SK-N-SH (cell line): ENCODE measurements at regions not wholly inside any gene's neighbourhood (a gene's known extent, or its start where the extent isn't known, plus 50 kb on each side); places are given as distances from the start of the nearest gene placed in this dataset.

Source experiments
- CTCF ChIA-PET: fragments of 300-600, 350-600 bp; formaldehyde crosslinking; extraction: SDS; loops from one replicate; lab custom pipeline; 2021; lab: Yijun Ruan, JAX
- POLR2A ChIA-PET: fragments of 350-600 bp; sonication (Branson Sonifier 250); formaldehyde crosslinking; extraction: SDS; loops from one replicate; lab custom pipeline; 2020; ENCODE audit warnings: antibody characterized with exemption, inconsistent platforms; lab: Yijun Ruan, JAX
- DNase-seq: peaks from one replicate; pipeline ENCODE4 v3.0.0; 2012
- H2AFZ ChIP-seq: fragments of 200-600 bp; sonication (generic); 2 replicates; pipeline ENCODE4 v1.8.1; 2016; ENCODE audit warnings: antibody characterized with exemption, mild to moderate bottlenecking, low read depth
- H3F3A ChIP-seq: fragments of 200-600 bp; sonication (generic); replicated peaks from 2 replicates; pipeline ENCODE3; 2016; ENCODE audit warnings: antibody characterized with exemption, mild to moderate bottlenecking; ENCODE audit not compliant: insufficient read depth
- H3K27ac ChIP-seq, 2 experiments: fragments of 200-500 bp in 1 of 2; fragments of 200-600 bp in 1 of 2; sonication (Bioruptor generic) in 1 of 2; sonication (generic), shearing (Covaris generic) in 1 of 2; 2 replicates each; pipeline versions ENCODE4 v1.5.1 to v1.6.1; 2014 to 2016; ENCODE audit warnings: low read depth in 2 of 2, inconsistent platforms in 1 of 2, low read length in 1 of 2, mild to moderate bottlenecking in 1 of 2, mixed read lengths in 1 of 2
- H3K27me3 ChIP-seq: fragments of 200-600 bp; sonication (generic), shearing (Covaris generic); 2 replicates; pipeline ENCODE4 v1.6.1; 2016; ENCODE audit warnings: mixed run types; ENCODE audit not compliant: insufficient read depth
- H3K36me3 ChIP-seq, 2 experiments: fragments of 200-500 bp in 1 of 2; fragments of 200-600 bp in 1 of 2; sonication (Bioruptor generic) in 1 of 2; sonication (generic) in 1 of 2; replicated peaks in 1 of 2; 2 replicates each; pipeline versions ENCODE3 to v1.5.1; 2014 to 2016; ENCODE audit warnings: low read length in 1 of 2, mild to moderate bottlenecking in 1 of 2; ENCODE audit not compliant: insufficient read depth in 2 of 2, control insufficient read depth in 1 of 2
- H3K4me1 ChIP-seq, 2 experiments: fragments of 200-500 bp in 1 of 2; fragments of 200-600 bp in 1 of 2; sonication (Bioruptor generic) in 1 of 2; sonication (generic), shearing (Covaris generic) in 1 of 2; 2 replicates each; pipeline versions ENCODE4 v1.5.1 to v1.6.1; 2014 to 2016; ENCODE audit warnings: low read depth in 1 of 2, low read length in 1 of 2, mixed run types in 1 of 2; ENCODE audit not compliant: insufficient read depth in 2 of 2, control insufficient read depth in 1 of 2
- H3K4me2 ChIP-seq: fragments of 200-600 bp; sonication (generic), shearing (Covaris generic); 2 replicates; pipeline ENCODE4 v1.6.1; 2017; ENCODE audit warnings: mixed run types
- H3K4me3 ChIP-seq, 2 experiments: fragments of 200-500 bp in 1 of 2; fragments of 200-600 bp in 1 of 2; sonication (Bioruptor generic) in 1 of 2; sonication (generic), shearing (Covaris generic) in 1 of 2; 2 replicates each; pipeline versions ENCODE4 v1.5.1 to v1.8.1; 2014 to 2016; ENCODE audit warnings: low read depth in 2 of 2, inconsistent platforms in 1 of 2, low read length in 1 of 2, mild to moderate bottlenecking in 1 of 2, mixed read lengths in 1 of 2, moderate library complexity in 1 of 2
- H3K79me2 ChIP-seq: fragments of 200-600 bp; sonication (generic); 2 replicates; pipeline ENCODE4 v1.8.1; 2017; ENCODE audit warnings: mild to moderate bottlenecking; ENCODE audit not compliant: insufficient read depth
- H3K9ac ChIP-seq: fragments of 200-600 bp; sonication (generic); 2 replicates; pipeline ENCODE4 v1.6.1; 2017; ENCODE audit warnings: mixed run types
- H3K9me2 ChIP-seq: fragments of 200-600 bp; sonication (generic); 2 replicates; pipeline ENCODE4 v1.6.1; 2017; ENCODE audit warnings: mixed run types
- H3K9me3 ChIP-seq: fragments of 200-600 bp; sonication (generic); 2 replicates; pipeline ENCODE4 v1.6.1; 2017; ENCODE audit warnings: mixed run types, mild to moderate bottlenecking, moderate library complexity
- H4K20me1 ChIP-seq: fragments of 200-600 bp; sonication (generic); 2 replicates; pipeline ENCODE4 v1.6.1; 2017; ENCODE audit warnings: mild to moderate bottlenecking, mixed run types; ENCODE audit not compliant: insufficient read depth
- EP300 ChIP-seq, 2 experiments: IDR thresholded peaks; 2 replicates each; pipeline versions ENCODE4 v1.4.0 to v1.6.1; 2012; ENCODE audit warnings: borderline replicate concordance in 1 of 2, low read depth in 1 of 2, low read length in 1 of 2
- EZH2phosphoT487 ChIP-seq: fragments of 200-600 bp; sonication (generic); IDR thresholded peaks from 2 replicates; pipeline ENCODE4 v1.6.1; 2017; ENCODE audit warnings: low read depth, mixed run types, mild to moderate bottlenecking, antibody characterized with exemption, moderate library complexity, borderline replicate concordance
- FOSL2 ChIP-seq: IDR thresholded peaks from 2 replicates; pipeline ENCODE4 v1.4.0; 2012; ENCODE audit warnings: low read depth, mild to moderate bottlenecking, moderate library complexity, borderline replicate concordance
- FOXJ3 ChIP-seq: sonication (generic); formaldehyde crosslinking; IDR thresholded peaks from 2 replicates; pipeline ENCODE4 v1.5.1; 2020; ENCODE audit warnings: mild to moderate bottlenecking, missing genetic modification reagents
- FOXM1 ChIP-seq: IDR thresholded peaks from 2 replicates; pipeline ENCODE4 v1.4.0; 2012; ENCODE audit warnings: low read depth, mild to moderate bottlenecking
- GABPA ChIP-seq: IDR thresholded peaks from 2 replicates; pipeline ENCODE4 v1.4.0; 2012; ENCODE audit warnings: low read depth, mild to moderate bottlenecking
- JUND ChIP-seq: IDR thresholded peaks from 2 replicates; pipeline ENCODE4 v1.4.0; 2012
- MEF2A ChIP-seq: IDR thresholded peaks from 2 replicates; pipeline ENCODE4 v1.4.0; 2012; ENCODE audit warnings: low read depth, borderline replicate concordance
- NRF1 ChIP-seq: IDR thresholded peaks from 2 replicates; pipeline ENCODE4 v1.6.1; 2012; ENCODE audit warnings: low read depth, mild to moderate bottlenecking, low read length
- POLR2AphosphoS5 ChIP-seq: IDR thresholded peaks from 2 replicates; pipeline ENCODE4 v1.6.1; 2012; ENCODE audit warnings: low read depth, low read length
- RCOR1 ChIP-seq: fragments of 150-350 bp; IDR thresholded peaks from 2 replicates; pipeline ENCODE4 v1.6.1; 2017; ENCODE audit warnings: antibody characterized with exemption, low read length
- SMC3 ChIP-seq: IDR thresholded peaks from 2 replicates; pipeline ENCODE4 v1.6.1; 2012; ENCODE audit warnings: low read depth, low read length, improper control_type of control experiment
- TAF1 ChIP-seq: IDR thresholded peaks from 2 replicates; pipeline ENCODE4 v1.6.1; 2012; ENCODE audit warnings: low read depth, mild to moderate bottlenecking, low read length, moderate library complexity, borderline replicate concordance
- TEAD4 ChIP-seq: IDR thresholded peaks from 2 replicates; pipeline ENCODE4 v1.4.0; 2012; ENCODE audit warnings: mild to moderate bottlenecking, borderline replicate concordance; ENCODE audit not compliant: insufficient read depth
- YY1 ChIP-seq: IDR thresholded peaks from 2 replicates; pipeline ENCODE4 v1.4.0; 2012; ENCODE audit warnings: low read depth, mild to moderate bottlenecking
- WGBS: methylation state at CpG from one replicate; pipeline ENCODE4 v1.1.6; 2017; ENCODE audit warnings: low lambda C conversion rate; 5-methylcytosine and 5-hydroxymethylcytosine counted together
- TF ChIP-seq, protein P1 (sequence below): fragments of 150-350 bp; IDR thresholded peaks from 2 replicates; pipeline ENCODE4 v1.6.1; 2017; ENCODE audit warnings: antibody characterized with exemption, low read length, low read depth, borderline replicate concordance
- TF ChIP-seq, protein P2 (sequence below): IDR thresholded peaks from 2 replicates; pipeline ENCODE4 v1.4.0; 2012; ENCODE audit warnings: low read depth, borderline replicate concordance
- TF ChIP-seq, protein P3 (sequence below): fragments of 200-600 bp; sonication (generic); IDR thresholded peaks from 2 replicates; pipeline ENCODE4 v1.6.1; 2017; ENCODE audit warnings: antibody characterized with exemption, mild to moderate bottlenecking, moderate library complexity
- TF ChIP-seq, protein P4 (sequence below): IDR thresholded peaks from 2 replicates; pipeline ENCODE4 v1.4.0; 2012; ENCODE audit warnings: low read depth
- TF ChIP-seq, protein P5 (sequence below): IDR thresholded peaks from 2 replicates; pipeline ENCODE4 v1.4.0; 2012; ENCODE audit warnings: low read depth, borderline replicate concordance

DNA sequence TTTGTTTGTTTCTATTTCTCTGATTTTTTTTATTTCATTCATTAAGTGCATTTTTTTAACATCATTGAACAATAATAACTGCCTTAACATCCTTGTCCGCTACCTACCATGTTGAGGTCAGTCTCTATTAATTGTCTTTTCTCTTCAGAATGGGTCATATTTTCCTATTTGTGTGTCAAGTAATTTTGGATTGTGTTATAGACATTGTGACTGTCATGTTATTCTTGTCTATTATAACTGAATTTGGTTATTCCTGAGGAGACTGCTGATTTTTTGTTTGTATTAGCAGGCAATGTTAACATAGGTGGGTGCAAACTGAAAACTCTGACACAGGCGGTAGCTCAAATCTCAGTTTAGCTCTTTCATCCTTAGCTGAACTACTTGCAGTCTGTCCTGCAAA lies 169.9 kb downstream of the DICER1 start:
- no peak for DNase-seq
- WGBS = 60% methylated on average over 2 of the region's 2 CpGs
- CTCF ChIA-PET = no interaction called here

DNA sequence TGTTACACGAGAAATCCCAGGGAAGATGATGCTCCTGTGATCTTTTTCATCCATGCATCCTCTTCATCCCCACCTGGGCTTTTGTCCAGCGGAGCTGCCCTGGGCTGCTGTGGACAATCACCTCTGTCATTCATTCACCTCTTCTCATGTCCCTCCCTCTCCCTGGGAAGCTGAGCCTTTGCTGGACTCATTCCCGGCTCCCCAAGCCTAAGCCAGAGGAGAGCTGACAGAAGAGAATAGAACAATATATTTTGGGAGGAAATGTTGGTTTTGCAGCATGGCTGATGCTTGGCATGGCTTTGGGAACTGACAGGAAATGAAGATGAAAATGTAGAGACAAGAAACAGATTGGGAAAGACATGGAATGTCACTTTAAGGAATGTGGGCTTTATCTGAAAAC lies 177.4 kb downstream of the DICER1 start:
- Histone ChIP-seq H2AFZ (no peak overlapping the region), H3K79me2 (no peaks in the 10 kb centered on the region), H3K27ac (no peak overlapping the region), H3K36me3 (no peaks in the 10 kb centered on the region), H3K4me2 (no peak overlapping the region), H3K9me3 (no peaks in the 10 kb centered on the region), H3F3A (no peaks in the 10 kb centered on the region), H3K9ac (no peak overlapping the region), H3K27me3 (no peaks in the 10 kb centered on the region), H3K4me3 (no peak overlapping the region), H3K9me2 (no peaks in the 10 kb centered on the region), H3K4me1 (no peaks in the 10 kb centered on the region), H4K20me1 (no peaks in the 10 kb centered on the region)
- ChIA-PET CTCF (interaction anchor here (1.4 kb wide), 1 partner anchor 452 kb away, joined by 3 read pairs; no protein-coding TSS in a partner anchor), POLR2A (no interaction called here)
- TF ChIP-seq, protein P1, sequence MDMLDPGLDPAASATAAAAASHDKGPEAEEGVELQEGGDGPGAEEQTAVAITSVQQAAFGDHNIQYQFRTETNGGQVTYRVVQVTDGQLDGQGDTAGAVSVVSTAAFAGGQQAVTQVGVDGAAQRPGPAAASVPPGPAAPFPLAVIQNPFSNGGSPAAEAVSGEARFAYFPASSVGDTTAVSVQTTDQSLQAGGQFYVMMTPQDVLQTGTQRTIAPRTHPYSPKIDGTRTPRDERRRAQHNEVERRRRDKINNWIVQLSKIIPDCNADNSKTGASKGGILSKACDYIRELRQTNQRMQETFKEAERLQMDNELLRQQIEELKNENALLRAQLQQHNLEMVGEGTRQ = no peak
- no peak for TF ChIP-seq FOXM1
- TF ChIP-seq GABPA = no peak
- no peak for TF ChIP-seq FOXJ3 (CRISPR knock-in tag)
- TF ChIP-seq TEAD4 = no peak
- TF ChIP-seq FOSL2 = no peak
- TF ChIP-seq EP300 (IDR thresholded peaks at IDR 0.05; ENCODE audit: borderline replicate concordance in 1 of 2, low read depth in 1 of 2, low read length in 1 of 2) = no peak
- TF ChIP-seq, protein P2, sequence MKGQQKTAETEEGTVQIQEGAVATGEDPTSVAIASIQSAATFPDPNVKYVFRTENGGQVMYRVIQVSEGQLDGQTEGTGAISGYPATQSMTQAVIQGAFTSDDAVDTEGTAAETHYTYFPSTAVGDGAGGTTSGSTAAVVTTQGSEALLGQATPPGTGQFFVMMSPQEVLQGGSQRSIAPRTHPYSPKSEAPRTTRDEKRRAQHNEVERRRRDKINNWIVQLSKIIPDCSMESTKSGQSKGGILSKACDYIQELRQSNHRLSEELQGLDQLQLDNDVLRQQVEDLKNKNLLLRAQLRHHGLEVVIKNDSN = no peak
- TF ChIP-seq SMC3 = no peak
- TF ChIP-seq, protein P3, sequence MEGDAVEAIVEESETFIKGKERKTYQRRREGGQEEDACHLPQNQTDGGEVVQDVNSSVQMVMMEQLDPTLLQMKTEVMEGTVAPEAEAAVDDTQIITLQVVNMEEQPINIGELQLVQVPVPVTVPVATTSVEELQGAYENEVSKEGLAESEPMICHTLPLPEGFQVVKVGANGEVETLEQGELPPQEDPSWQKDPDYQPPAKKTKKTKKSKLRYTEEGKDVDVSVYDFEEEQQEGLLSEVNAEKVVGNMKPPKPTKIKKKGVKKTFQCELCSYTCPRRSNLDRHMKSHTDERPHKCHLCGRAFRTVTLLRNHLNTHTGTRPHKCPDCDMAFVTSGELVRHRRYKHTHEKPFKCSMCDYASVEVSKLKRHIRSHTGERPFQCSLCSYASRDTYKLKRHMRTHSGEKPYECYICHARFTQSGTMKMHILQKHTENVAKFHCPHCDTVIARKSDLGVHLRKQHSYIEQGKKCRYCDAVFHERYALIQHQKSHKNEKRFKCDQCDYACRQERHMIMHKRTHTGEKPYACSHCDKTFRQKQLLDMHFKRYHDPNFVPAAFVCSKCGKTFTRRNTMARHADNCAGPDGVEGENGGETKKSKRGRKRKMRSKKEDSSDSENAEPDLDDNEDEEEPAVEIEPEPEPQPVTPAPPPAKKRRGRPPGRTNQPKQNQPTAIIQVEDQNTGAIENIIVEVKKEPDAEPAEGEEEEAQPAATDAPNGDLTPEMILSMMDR = no peak
- TF ChIP-seq JUND = no peak
- TF ChIP-seq TAF1 = no peak
- no peak for TF ChIP-seq YY1
- TF ChIP-seq, protein P4, sequence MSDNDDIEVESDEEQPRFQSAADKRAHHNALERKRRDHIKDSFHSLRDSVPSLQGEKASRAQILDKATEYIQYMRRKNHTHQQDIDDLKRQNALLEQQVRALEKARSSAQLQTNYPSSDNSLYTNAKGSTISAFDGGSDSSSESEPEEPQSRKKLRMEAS = no peak
- TF ChIP-seq MEF2A = no peak
- no peak for TF ChIP-seq EZH2phosphoT487
- TF ChIP-seq NRF1 = no peak
- no peak for TF ChIP-seq RCOR1
- no peak for TF ChIP-seq POLR2AphosphoS5
- TF ChIP-seq, protein P5, sequence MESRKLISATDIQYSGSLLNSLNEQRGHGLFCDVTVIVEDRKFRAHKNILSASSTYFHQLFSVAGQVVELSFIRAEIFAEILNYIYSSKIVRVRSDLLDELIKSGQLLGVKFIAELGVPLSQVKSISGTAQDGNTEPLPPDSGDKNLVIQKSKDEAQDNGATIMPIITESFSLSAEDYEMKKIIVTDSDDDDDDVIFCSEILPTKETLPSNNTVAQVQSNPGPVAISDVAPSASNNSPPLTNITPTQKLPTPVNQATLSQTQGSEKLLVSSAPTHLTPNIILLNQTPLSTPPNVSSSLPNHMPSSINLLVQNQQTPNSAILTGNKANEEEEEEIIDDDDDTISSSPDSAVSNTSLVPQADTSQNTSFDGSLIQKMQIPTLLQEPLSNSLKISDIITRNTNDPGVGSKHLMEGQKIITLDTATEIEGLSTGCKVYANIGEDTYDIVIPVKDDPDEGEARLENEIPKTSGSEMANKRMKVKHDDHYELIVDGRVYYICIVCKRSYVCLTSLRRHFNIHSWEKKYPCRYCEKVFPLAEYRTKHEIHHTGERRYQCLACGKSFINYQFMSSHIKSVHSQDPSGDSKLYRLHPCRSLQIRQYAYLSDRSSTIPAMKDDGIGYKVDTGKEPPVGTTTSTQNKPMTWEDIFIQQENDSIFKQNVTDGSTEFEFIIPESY = no peak
- WGBS = 49% methylated on average over 3 of the region's 3 CpGs
- DNase-seq = no peak

More for the DNA sequence above, 169.9 kb downstream of the DICER1 start:
- no peaks in the 10 kb centered on the region; a peak in 1 of 4 replicates for H3K4me1 ChIP-seq
- TF ChIP-seq TAF1 (no peak), JUND (no peak)
- H3K27me3 ChIP-seq = no peaks in the 10 kb centered on the region
- H3K36me3 ChIP-seq = no peaks in the 10 kb centered on the region
- no peaks in the 10 kb centered on the region for H3F3A ChIP-seq
- H3K4me2 ChIP-seq = no peak overlapping the region
- POLR2A ChIA-PET = no interaction called here
- no peak overlapping the region for H2AFZ ChIP-seq
- H3K9me3 ChIP-seq = no peaks in the 10 kb centered on the region
- H3K27ac ChIP-seq = no peak overlapping the region
- H3K79me2 ChIP-seq = no peaks in the 10 kb centered on the region
- H4K20me1 ChIP-seq = no peaks in the 10 kb centered on the region
- H3K4me3 ChIP-seq = no peak overlapping the region
- no peak overlapping the region for H3K9ac ChIP-seq
- H3K9me2 ChIP-seq = no peaks in the 10 kb centered on the region
